GM21526 (cell line): ENCODE measurements at regions not wholly inside any gene's neighbourhood (a gene's known extent, or its start where the extent isn't known, plus 50 kb on each side); places are given as distances from the start of the nearest gene placed in this dataset.
A peak's percentile ranks its signal among the peaks of the same experiment; 100 is the strongest.
"Not testable (repeated sequence)": the region's sequence is repeated elsewhere in the genome, so short reads cannot be mapped to it uniquely, and the experiment has no call there.

Experiments used
- ATAC-seq: cut with Tn5 transposase; IDR thresholded peaks from one replicate; pipeline ENCODE4 v1.9.1; 2021; ENCODE audit warnings: moderate library complexity; ENCODE audit not compliant: unreplicated experiment, low FRiP score

- ATAC-seq, result no peak
These were observed 189.0 kb upstream of the HES1 start for GRCh38 chr3:193946945-193947344.

DNA sequence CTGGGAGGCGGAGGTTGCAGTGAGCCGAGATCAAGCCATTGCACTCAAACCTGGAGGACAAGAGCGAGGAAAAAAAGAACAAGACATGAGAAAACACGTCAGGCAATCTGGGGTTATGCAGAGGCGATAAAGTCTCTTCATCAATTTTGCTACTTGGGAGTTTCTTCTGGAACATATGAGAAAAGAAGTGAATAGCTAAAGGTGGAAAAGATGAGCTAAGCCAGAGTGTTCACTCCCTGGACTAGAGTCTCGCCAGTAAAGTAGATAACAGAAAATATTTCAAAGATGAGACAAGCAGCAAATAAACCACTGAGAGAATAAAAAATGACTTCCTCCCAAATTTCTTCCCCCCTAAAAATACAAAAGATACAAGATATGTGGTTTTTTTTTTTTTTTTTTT lies 188.4 kb upstream of the HES1 start:
- ATAC-seq, result no peak

DNA sequence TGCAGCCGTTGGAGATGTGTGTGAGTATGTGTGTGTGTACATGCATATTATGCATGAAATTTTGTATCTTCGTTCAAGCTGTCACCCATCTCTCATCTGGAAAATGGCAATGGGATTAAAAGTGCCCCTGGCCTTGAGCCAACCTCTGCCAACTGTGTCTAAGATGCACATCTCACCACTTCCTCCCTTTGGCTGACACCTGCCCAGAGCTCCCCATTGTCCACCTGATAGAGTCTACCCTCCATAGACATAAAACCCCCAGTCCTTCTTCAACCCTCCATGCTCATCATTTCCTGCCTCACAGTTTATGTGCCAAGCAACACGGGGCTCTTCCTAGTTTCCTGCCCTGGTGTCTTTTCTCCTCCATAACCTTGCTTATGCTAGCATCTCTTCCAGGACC lies 187.5 kb upstream of the HES1 start:
- no peak for ATAC-seq

DNA sequence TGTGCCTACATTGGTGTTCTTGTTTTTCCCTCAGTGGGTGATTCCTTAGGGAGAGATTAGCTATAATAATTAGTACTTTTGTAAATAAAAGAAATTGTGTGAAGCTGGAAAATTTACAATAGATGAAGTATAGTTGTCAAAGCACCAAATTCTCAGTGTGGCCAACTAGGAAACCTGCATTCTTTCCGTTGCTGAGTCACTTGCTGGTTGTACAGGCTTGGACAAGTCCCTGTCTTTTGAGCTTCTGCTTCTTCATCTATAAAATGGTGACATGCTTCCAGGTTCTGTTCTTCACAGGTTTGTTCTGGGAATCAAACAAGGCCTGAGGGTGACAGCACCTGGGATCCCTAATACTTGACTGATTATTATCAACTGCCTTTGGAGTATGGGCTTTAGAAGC lies 184.1 kb upstream of the HES1 start:
- ATAC-seq, result no peak

GRCh38 chr3:193954752-193955151 lies 181.2 kb upstream of the HES1 start:
- ATAC-seq, result no peak

DNA sequence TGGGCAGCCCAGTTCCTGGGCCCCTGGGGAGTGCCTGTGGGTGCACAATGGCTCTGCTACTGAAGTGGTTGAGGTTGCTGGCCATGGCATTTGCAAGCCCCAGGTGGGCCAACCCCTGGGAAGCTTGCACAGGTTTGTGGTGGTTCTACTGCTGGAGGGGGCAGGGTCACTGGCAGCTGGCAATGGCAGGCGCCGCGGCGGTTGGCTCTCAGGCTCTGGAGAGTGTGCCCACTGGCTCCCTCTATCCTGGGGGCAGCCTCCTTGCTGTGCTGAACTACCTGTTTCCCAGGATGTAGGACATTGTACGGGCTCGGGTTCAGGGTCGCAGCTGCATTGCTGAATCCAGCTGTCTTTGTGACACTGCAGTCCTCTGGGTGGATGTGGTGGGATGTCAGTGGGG lies 180.2 kb upstream of the HES1 start:
- ATAC-seq, result no peak

DNA sequence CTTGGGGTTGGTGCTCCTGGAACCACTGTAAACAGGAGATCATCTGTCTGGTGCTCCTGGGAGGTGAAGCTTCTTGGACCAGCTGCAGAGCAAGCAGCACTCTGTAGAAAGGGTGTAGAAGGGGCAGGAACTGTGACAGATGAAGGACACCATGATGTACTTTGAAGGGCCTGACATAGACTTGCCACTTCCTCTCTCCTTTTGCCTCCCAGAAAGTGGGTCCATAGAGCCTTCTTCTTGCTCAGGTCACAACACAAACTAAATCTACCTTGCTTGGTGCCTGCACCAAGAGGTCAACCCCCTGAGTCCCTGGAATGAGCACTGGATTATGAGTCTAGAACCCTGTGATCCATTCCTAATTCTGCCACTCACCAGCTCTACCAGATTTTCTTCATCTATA lies 176.1 kb upstream of the HES1 start:
- no peak for ATAC-seq

DNA sequence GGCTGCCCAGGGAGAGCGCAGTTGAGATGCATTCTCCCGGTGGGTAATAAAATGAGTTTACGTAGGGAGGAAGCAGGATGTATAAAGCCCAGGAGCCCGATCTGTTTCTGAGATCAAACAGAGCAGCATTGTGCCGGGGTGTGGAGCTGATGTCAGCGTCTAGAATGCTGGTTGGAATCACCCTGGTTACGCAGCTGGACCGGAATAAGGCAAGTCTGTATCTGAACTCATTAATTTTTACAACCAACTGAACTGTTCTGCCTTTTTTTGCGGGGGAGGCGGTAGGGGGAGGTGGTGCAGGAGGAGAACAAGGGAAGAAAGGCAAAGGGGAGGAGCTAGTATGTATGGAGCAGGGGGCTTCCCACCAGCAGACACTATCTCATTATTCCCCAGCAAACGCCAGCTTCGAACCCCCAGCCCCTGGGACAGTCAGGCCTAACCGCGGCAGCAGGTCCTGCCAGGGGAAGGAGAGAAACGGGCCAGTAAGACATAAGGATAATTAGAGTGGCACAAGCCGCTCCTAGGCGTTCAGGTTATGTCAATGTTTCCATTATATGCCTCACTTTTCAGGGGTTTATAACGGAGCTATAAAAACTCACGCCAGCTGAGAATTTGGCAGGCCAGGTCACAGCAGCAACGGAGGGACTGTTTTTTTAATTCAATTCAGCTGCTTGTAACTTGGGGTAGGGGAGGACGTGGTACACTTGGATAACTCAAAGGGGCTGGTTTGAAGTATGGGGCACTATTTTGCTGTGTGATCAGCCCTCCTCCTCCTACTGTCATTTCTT lies 175.3 kb upstream of the HES1 start:
- no peak for ATAC-seq

DNA sequence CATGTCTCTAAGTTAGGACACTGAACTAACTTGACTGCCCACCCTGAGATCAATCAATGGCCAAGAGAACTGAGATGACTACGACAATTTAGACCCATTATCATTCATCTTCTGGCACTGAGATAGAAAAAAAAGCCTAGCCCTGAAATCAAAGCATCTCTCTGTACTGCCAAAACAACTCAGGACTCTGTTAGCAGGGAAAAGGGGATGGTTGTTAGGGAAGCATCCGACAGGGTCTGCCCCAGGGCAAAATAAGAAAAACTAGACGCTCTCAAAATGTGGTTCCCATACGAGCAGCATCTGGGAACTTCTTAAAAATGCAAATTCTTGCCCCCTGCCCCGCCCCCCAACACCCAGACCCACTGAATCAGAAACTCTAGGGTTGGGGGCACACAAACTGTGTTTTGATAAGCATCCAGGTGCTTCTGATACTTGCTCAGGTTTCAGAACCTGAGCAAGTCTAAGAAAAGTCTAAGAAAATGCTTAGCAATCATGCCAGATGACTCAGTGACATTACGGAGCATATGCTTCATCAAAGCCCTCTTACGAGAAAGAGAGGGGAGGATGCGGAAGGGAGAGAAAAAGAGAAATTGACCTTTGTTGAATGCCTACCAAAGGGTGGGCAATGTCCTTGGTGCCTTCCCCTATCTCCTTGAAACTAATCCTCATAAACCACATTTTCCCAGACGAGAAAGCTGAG lies 172.8 kb upstream of the HES1 start:
- ATAC-seq, result no peak

GRCh38 chr3:193963808-193964516 lies 172.0 kb upstream of the HES1 start:
- ATAC-seq, result peak; percentile 78

DNA sequence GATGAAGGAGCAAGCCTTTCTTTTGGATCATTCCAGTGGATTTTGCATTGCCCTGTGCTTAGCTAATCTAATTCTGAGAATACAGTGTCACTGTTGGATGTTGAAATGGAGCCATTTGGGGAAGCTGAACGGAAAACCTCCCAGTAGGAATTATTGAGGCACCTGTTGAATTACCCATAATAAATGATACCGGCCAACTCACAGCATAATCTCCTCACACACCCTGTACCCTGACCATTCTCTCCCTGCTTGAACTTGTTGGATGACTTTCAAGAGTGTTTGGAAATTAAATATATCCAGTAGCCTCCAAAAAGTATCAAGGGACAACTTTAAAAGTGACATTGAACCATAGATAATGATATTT lies 171.4 kb upstream of the HES1 start:
- no peak for ATAC-seq

- no peak for ATAC-seq
These were observed 167.5 kb upstream of the HES1 start for GRCh38 chr3:193968380-193968974.

- not testable (repeated sequence) for ATAC-seq
These were observed 165.7 kb upstream of the HES1 start for GRCh38 chr3:193970131-193970772.

DNA sequence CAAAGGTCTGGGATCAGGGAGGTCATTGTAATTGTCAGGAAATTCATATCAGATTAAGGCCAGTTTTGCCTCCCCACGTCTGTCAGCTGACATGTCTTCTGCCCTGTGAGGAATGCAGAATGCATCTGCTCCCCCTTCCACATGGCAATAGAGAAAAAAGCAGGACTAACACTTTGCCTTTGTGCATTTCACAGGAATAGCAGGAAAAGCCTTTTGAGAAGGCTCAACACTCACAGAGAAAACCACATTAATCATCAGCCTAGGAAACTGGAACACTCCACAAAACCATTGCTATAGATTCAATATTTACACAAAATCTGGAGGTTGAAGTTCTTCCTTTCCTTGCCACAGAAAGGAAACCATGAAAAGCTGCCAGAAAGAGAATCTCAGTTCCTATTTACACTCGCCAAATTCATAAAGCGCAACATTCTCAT lies 165.2 kb upstream of the HES1 start:
- peak; percentile 35 for ATAC-seq

- ATAC-seq, result peak; percentile 55
These were observed 164.6 kb upstream of the HES1 start for GRCh38 chr3:193971261-193971751.

DNA sequence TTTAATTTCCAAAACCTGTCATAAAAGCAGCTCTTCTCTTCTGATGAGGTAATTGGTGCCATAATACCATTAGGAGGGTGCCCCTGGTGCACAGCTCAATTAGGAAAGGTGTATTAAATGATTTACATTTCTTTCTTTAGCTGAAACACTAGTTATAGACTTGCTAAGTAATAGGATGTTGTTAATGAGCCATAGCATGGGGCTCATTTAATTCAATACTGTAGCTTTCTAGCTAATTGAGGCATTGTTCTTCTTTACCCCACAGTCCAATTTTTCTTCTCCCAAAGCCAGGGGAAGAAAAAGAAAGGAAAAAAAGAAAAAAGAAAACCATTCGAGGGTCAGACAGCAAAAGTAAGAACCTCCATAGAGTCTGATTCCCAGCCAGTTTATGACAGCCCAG lies 164.0 kb upstream of the HES1 start:
- ATAC-seq, result no peak

DNA sequence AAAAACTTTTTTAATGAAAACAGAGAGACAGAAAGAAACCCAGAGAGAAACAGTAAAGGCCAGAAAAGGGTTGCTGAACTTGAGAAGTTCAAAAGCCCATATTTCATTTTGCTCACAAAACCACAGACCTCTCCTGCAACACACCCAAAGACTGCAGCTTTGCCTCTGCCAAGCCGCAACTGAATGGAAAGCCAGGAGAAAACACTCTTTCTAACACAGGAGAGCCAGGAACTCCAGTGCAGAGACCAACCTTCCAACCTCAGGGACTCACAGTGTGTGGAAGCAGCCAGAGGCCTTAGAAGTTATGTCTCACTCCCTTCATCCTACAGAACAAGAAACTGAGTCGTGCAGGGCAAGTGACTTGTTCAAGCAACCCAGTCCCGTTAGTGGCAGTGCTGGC lies 163.1 kb upstream of the HES1 start:
- no peak for ATAC-seq

GRCh38 chr3:193974191-193974652 lies 161.7 kb upstream of the HES1 start:
- ATAC-seq, result no peak

DNA sequence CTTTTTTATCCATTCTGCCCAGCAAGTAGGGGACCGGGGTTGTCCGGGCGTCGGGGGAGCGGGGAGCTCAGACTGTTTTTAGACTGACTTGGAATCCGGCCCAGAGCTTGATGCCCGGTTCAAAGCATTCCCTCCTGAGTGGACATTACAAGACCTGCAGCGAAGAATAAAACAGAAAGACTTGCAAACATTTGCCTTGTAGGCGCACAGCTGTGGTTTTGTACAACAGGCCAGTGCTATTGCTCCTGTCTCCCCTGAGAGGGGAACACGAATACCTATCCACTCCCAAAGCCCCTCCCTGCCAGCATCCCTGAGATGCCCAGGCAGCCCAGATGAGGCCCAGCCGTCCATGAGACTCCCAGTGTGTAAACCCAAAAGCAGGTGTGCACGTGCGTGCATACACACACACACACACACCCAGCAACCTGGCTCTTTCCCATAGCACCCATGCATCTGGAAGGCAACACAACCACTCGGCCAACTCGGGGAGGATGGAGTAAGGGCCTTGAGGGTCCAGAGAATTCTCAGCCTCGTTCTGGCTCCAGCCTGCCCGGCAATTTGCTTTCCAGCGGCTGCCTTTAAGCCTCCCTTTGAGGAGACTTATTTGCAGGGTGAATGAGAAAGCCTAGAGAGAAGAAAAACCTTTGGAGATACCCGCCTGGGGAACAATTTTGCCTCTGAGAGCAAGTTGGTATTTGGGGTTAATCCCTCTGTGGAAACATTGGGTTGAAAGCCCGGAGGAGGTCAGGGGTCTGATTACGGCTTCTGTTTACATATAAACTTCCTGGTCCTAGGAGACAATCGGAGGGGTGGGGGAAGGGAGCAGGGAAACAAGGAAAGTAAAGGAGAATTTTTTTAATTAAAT lies 161.0 kb upstream of the HES1 start:
- ATAC-seq, result no peak
